Loucy (cell line): ENCODE measurements at regions not wholly inside any gene's neighbourhood (a gene's known extent, or its start where the extent isn't known, plus 50 kb on each side); places are given as distances from the start of the nearest gene placed in this dataset.
"Not testable (repeated sequence)": the region's sequence is repeated elsewhere in the genome, so short reads cannot be mapped to it uniquely, and the experiment has no call there.

Source experiments
- H2AFZ ChIP-seq: fragments of 200-600 bp; sonication (generic); 2 replicates; pipeline ENCODE4 v1.6.0; 2016; ENCODE audit warnings: antibody characterized with exemption, mild to moderate bottlenecking, low read length, moderate library complexity
- H3F3A ChIP-seq: fragments of 200-600 bp; 2 replicates; pipeline ENCODE4 v1.6.0; 2016; ENCODE audit warnings: antibody characterized with exemption, low read depth, mild to moderate bottlenecking
- H3K27me3 ChIP-seq: fragments of 200-600 bp; sonication (generic); 2 replicates; pipeline ENCODE4 v1.6.1; 2014; ENCODE audit warnings: low read length, mild to moderate bottlenecking; ENCODE audit not compliant: insufficient read depth, poor library complexity, severe bottlenecking
- H3K36me3 ChIP-seq: fragments of 200-600 bp; sonication (generic); 2 replicates; pipeline ENCODE4 v1.6.1; 2016; ENCODE audit warnings: low read length; ENCODE audit not compliant: insufficient read depth
- H3K4me1 ChIP-seq: fragments of 200-600 bp; sonication (generic); 2 replicates; pipeline ENCODE4 v1.5.1; 2014; ENCODE audit warnings: low read length, mild to moderate bottlenecking; ENCODE audit not compliant: insufficient read depth, poor library complexity, severe bottlenecking
- H3K4me2 ChIP-seq: fragments of 200-600 bp; sonication (generic); 2 replicates; pipeline ENCODE4 v1.6.0; 2014; ENCODE audit warnings: antibody characterized with exemption, low read length, low read depth, mild to moderate bottlenecking; ENCODE audit not compliant: poor library complexity, severe bottlenecking
- H3K4me3 ChIP-seq: fragments of 200-600 bp; sonication (generic); 2 replicates; pipeline ENCODE4 v1.5.1; 2014; ENCODE audit warnings: low read length, mild to moderate bottlenecking, mixed read lengths; ENCODE audit not compliant: poor library complexity, severe bottlenecking
- H3K79me2 ChIP-seq: fragments of 200-600 bp; sonication (generic); 2 replicates; pipeline ENCODE4 v1.6.1; 2014; ENCODE audit warnings: low read length; ENCODE audit not compliant: insufficient read depth
- H3K9ac ChIP-seq: fragments of 200-600 bp; sonication (generic); 2 replicates; pipeline ENCODE4 v1.6.0; 2014; ENCODE audit warnings: mild to moderate bottlenecking, low read depth, low read length, moderate library complexity; ENCODE audit not compliant: poor library complexity, severe bottlenecking
- H3K9me2 ChIP-seq: fragments of 200-600 bp; sonication (generic); replicated peaks from 2 replicates; pipeline ENCODE4 v1.6.1; 2016; ENCODE audit warnings: low read depth, low read length, mixed read lengths
- H3K9me3 ChIP-seq: fragments of 200-600 bp; sonication (generic); 2 replicates; pipeline ENCODE4 v1.6.1; 2014; ENCODE audit warnings: mild to moderate bottlenecking, antibody characterized with exemption, low read length, low read depth; ENCODE audit not compliant: insufficient read depth
- H4K20me1 ChIP-seq: fragments of 200-600 bp; sonication (generic); 2 replicates; pipeline ENCODE4 v1.6.0; 2014; ENCODE audit warnings: antibody characterized with exemption, low read length, mild to moderate bottlenecking; ENCODE audit not compliant: insufficient read depth, poor library complexity, severe bottlenecking
- EZH2phosphoT487 ChIP-seq: fragments of 200-600 bp; IDR thresholded peaks from 2 replicates; pipeline ENCODE4 v1.6.1; 2018; ENCODE audit warnings: antibody characterized with exemption, mild to moderate bottlenecking, moderate library complexity, borderline replicate concordance
- TF ChIP-seq, protein P1 (sequence below): fragments of 200-600 bp; sonication (generic); conservative IDR thresholded peaks from 2 replicates; pipeline ENCODE4 v1.5.1; 2014; ENCODE audit warnings: mild to moderate bottlenecking, antibody characterized with exemption, low read length

DNA sequence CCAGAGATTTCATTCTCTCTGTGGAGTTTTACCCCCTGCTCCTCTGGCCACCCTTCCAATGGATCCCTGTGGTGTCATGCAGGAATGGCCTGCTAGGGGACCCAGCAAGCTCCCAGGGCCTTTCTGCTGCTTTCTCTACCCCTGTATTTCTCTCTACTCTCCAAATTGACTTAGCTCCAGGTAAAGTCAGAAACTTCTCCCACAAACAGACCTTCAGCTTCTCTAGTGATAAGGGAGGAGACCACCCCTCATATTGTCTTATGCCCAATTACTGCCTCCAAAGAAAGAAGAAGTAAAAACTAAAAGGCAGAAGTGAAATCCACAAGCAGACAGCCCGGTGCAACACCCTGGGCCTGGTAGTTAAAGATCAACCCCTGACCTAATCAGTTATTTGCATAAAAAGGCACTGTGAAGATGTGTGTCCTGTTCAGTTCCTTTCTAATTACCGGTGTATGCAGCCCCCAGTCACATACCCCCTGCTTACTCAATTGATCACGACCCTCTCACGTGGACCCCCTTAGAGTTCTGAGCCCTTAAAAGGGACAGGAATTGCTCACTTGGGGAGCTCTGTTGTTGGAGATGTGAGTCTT lies 104.7 kb upstream of the EPB41L4A start:
- not testable (repeated sequence) for H3K4me3 ChIP-seq, H3K36me3 ChIP-seq, H3K9me3 ChIP-seq, H3K9me2 ChIP-seq, H3K27me3 ChIP-seq, H3K4me1 ChIP-seq, H3K4me2 ChIP-seq, H3K9ac ChIP-seq, H4K20me1 ChIP-seq, H3F3A ChIP-seq, H2AFZ ChIP-seq, H3K79me2 ChIP-seq

DNA sequence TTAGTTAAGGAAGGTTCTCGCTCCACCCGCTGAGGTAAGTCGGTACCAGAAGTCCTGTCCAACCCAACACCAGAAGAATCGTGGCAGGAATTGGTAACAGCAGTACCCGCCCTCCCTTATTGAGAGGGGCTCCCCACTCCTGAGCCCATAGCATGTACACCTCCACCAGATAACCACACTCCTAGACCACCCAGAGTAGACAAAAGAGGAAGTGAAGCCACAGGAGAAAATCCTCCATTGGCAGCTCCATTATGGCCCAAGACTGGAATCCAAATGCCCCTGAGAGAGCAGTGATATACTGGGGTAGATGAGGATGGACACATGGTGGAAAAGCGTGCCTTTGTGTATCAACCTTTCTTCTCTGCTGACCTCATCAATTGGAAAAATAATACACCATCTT lies 106.1 kb upstream of the EPB41L4A start:
- Histone ChIP-seq H3F3A (no peaks in the 10 kb centered on the region), H3K4me1 (no peaks in the 10 kb centered on the region), H2AFZ (no peak overlapping the region), H3K79me2 (no peaks in the 10 kb centered on the region), H3K9me2 (no peaks in the 10 kb centered on the region), H3K4me3 (no peak overlapping the region), H3K27me3 (no peaks in the 10 kb centered on the region), H3K9ac (no peak overlapping the region), H3K4me2 (no peak overlapping the region), H3K36me3 (no peaks in the 10 kb centered on the region), H3K9me3 (no peaks in the 10 kb centered on the region), H4K20me1 (no peaks in the 10 kb centered on the region)
- TF ChIP-seq, protein P1, sequence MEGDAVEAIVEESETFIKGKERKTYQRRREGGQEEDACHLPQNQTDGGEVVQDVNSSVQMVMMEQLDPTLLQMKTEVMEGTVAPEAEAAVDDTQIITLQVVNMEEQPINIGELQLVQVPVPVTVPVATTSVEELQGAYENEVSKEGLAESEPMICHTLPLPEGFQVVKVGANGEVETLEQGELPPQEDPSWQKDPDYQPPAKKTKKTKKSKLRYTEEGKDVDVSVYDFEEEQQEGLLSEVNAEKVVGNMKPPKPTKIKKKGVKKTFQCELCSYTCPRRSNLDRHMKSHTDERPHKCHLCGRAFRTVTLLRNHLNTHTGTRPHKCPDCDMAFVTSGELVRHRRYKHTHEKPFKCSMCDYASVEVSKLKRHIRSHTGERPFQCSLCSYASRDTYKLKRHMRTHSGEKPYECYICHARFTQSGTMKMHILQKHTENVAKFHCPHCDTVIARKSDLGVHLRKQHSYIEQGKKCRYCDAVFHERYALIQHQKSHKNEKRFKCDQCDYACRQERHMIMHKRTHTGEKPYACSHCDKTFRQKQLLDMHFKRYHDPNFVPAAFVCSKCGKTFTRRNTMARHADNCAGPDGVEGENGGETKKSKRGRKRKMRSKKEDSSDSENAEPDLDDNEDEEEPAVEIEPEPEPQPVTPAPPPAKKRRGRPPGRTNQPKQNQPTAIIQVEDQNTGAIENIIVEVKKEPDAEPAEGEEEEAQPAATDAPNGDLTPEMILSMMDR: no peak
- no peak for TF ChIP-seq EZH2phosphoT487

DNA sequence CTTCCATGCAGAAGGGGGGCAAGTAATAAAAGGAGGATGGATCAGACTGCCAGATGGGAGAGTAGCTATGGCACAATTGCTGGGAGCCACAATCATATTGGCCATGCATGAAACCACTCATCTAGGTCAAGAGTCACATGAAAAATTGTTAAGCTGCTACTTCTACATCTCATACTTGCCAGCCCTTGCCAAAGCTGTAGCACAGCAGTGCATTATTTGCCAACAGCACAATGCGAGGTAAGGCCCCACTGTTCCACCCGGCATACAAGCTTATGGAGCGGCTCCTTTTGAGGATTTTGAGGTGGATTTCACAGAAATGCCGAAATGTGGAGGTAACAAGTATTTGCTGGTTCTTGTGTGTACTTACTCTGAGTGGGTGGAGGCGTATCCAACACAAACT lies 109.9 kb upstream of the EPB41L4A start:
- H2AFZ ChIP-seq: no peak overlapping the region
- no peaks in the 10 kb centered on the region for H3K27me3 ChIP-seq
- no peaks in the 10 kb centered on the region for H3K79me2 ChIP-seq
- no peaks in the 10 kb centered on the region for H3F3A ChIP-seq
- no peak overlapping the region for H3K4me3 ChIP-seq
- H3K9me2 ChIP-seq: no peaks in the 10 kb centered on the region
- H4K20me1 ChIP-seq: no peaks in the 10 kb centered on the region
- H3K4me2 ChIP-seq: no peak overlapping the region
- TF ChIP-seq, protein P1: no peak
- TF ChIP-seq EZH2phosphoT487: no peak
- no peaks in the 10 kb centered on the region for H3K4me1 ChIP-seq
- H3K9ac ChIP-seq: no peak overlapping the region
- H3K36me3 ChIP-seq: no peaks in the 10 kb centered on the region
- H3K9me3 ChIP-seq: no peaks in the 10 kb centered on the region

DNA sequence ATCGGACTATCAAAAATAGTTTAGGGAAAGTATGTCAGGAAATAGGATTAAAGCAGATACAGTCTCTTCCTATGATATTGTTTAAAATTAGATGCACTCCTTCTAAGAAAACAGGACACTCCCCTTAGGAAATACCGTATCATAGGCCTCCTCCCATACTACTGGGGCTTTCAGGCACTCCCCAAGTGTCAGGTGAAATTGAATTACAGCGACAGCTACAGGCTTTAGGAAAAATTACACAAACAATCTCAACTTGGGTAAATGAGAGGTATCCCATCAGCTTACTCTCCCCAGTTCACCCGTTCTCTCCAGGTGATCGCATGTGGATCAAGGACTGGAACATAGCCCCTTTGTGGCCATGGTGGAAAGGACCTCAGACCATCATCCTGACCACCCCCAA lies 110.4 kb upstream of the EPB41L4A start:
- H3K9me2 ChIP-seq: no peaks in the 10 kb centered on the region
- H3K27me3 ChIP-seq: no peaks in the 10 kb centered on the region
- H3K79me2 ChIP-seq: no peaks in the 10 kb centered on the region
- no peaks in the 10 kb centered on the region for H3K36me3 ChIP-seq
- no peaks in the 10 kb centered on the region for H3F3A ChIP-seq
- H4K20me1 ChIP-seq: no peaks in the 10 kb centered on the region
- TF ChIP-seq EZH2phosphoT487: no peak
- TF ChIP-seq, protein P1: no peak
- no peak overlapping the region for H3K4me2 ChIP-seq
- H3K9ac ChIP-seq: no peak overlapping the region
- no peak overlapping the region for H3K4me3 ChIP-seq
- H3K9me3 ChIP-seq: no peaks in the 10 kb centered on the region
- H2AFZ ChIP-seq: no peak overlapping the region
- no peaks in the 10 kb centered on the region for H3K4me1 ChIP-seq
